ENCODE measurements at regions not wholly inside any gene's neighbourhood (a gene's known extent, or its start where the extent isn't known, plus 50 kb on each side); places are given as distances from the start of the nearest gene placed in this dataset.

GRCh38 chr9:17068671-17069070, 66.2 kb upstream of the CNTLN start:
- intact Hi-C loops (cut with micrococcal nuclease; ENCODE audit: unreplicated experiment) (no loop called here), in situ Hi-C loops (cut with HindIII; ENCODE audit: low pct_unique_long_range_greater_than_20kb, low sequenced_read_pairs) (no loop called here)
- BruUV-seq (replicated peaks) = no TSS peak
- Histone ChIP-seq H3K27ac (ENCODE audit: low read length) (no peak overlapping the region), H3K9me3 (ENCODE audit: control insufficient read depth, insufficient read depth, low read depth, low read length) (no peaks in the 10 kb centered on the region), H3K36me3 (ENCODE audit: control insufficient read depth, insufficient read depth, low read length) (no peaks in the 10 kb centered on the region), H3K4me3 (ENCODE audit: low read depth in 2 of 2, low read length in 2 of 2) (no peak overlapping the region), H3K27me3 (ENCODE audit: control insufficient read depth, insufficient read depth, low read length) (no peaks in the 10 kb centered on the region), H3K4me1 (ENCODE audit: control insufficient read depth, insufficient read depth, low read length) (no peaks in the 10 kb centered on the region)
- ATAC-seq (no peak), DNase-seq (ENCODE audit: low read depth, low spot score) (no peak)
- no peak for TF ChIP-seq TCF7L2 (IDR thresholded peaks at IDR 0.05; ENCODE audit: low read depth, low read length)
- no peak for TF ChIP-seq POLR2AphosphoS5 (IDR thresholded peaks at IDR 0.05; ENCODE audit: low read depth, low read length)
- TF ChIP-seq, protein P1, sequence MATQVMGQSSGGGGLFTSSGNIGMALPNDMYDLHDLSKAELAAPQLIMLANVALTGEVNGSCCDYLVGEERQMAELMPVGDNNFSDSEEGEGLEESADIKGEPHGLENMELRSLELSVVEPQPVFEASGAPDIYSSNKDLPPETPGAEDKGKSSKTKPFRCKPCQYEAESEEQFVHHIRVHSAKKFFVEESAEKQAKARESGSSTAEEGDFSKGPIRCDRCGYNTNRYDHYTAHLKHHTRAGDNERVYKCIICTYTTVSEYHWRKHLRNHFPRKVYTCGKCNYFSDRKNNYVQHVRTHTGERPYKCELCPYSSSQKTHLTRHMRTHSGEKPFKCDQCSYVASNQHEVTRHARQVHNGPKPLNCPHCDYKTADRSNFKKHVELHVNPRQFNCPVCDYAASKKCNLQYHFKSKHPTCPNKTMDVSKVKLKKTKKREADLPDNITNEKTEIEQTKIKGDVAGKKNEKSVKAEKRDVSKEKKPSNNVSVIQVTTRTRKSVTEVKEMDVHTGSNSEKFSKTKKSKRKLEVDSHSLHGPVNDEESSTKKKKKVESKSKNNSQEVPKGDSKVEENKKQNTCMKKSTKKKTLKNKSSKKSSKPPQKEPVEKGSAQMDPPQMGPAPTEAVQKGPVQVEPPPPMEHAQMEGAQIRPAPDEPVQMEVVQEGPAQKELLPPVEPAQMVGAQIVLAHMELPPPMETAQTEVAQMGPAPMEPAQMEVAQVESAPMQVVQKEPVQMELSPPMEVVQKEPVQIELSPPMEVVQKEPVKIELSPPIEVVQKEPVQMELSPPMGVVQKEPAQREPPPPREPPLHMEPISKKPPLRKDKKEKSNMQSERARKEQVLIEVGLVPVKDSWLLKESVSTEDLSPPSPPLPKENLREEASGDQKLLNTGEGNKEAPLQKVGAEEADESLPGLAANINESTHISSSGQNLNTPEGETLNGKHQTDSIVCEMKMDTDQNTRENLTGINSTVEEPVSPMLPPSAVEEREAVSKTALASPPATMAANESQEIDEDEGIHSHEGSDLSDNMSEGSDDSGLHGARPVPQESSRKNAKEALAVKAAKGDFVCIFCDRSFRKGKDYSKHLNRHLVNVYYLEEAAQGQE (IDR thresholded peaks at IDR 0.05; ENCODE audit: insufficient read depth in 1 of 2, low read depth in 2 of 2, low read length in 1 of 2) = no peak
- CTCF ChIA-PET = no interaction called here
- POLR2A ChIA-PET = no interaction called here

DNA sequence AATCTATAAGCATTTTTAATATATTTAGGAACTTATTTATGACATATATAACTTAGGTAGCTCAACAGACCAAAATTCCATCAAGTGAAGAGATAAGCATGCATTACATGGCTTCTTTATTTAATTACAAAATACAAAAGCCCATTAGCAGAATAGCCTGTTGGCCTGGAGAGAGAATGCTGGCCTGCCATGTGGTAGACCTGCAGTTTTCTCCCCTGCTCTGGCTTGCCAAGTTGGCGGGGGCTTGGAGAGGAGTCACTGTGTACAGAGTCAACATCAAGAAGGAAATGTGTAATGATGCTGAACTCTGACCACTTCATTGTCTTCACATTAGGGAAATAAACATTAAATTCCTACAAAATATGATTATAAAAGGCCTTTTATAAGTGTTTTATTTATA, 69.8 kb upstream of the CNTLN start:
- no peaks in the 10 kb centered on the region for H3K27me3 ChIP-seq (ENCODE audit: control insufficient read depth, insufficient read depth, low read length)
- ChIA-PET CTCF (no interaction called here), POLR2A (no interaction called here)
- ATAC-seq (no peak), DNase-seq (ENCODE audit: low read depth, low spot score) (no peak)
- H3K4me3 ChIP-seq (ENCODE audit: low read depth in 2 of 2, low read length in 2 of 2) = no peak overlapping the region
- no TSS peak for BruUV-seq (replicated peaks)
- TF ChIP-seq SIN3A (IDR thresholded peaks at IDR 0.05; ENCODE audit: borderline replicate concordance, insufficient read depth, low read depth, low read length) (no peak), TCF7L2 (IDR thresholded peaks at IDR 0.05; ENCODE audit: low read depth, low read length) (no peak), POLR2AphosphoS5 (IDR thresholded peaks at IDR 0.05; ENCODE audit: low read depth, low read length) (no peak)
- TF ChIP-seq, protein P1 (IDR thresholded peaks at IDR 0.05; ENCODE audit: insufficient read depth in 1 of 2, low read depth in 2 of 2, low read length in 1 of 2) = no peak
- TF ChIP-seq, protein P2, sequence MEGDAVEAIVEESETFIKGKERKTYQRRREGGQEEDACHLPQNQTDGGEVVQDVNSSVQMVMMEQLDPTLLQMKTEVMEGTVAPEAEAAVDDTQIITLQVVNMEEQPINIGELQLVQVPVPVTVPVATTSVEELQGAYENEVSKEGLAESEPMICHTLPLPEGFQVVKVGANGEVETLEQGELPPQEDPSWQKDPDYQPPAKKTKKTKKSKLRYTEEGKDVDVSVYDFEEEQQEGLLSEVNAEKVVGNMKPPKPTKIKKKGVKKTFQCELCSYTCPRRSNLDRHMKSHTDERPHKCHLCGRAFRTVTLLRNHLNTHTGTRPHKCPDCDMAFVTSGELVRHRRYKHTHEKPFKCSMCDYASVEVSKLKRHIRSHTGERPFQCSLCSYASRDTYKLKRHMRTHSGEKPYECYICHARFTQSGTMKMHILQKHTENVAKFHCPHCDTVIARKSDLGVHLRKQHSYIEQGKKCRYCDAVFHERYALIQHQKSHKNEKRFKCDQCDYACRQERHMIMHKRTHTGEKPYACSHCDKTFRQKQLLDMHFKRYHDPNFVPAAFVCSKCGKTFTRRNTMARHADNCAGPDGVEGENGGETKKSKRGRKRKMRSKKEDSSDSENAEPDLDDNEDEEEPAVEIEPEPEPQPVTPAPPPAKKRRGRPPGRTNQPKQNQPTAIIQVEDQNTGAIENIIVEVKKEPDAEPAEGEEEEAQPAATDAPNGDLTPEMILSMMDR (IDR thresholded peaks at IDR 0.05) = no peak
- no peak overlapping the region for H3K27ac ChIP-seq (ENCODE audit: low read length)
- H3K36me3 ChIP-seq (ENCODE audit: control insufficient read depth, insufficient read depth, low read length) = no peaks in the 10 kb centered on the region
- in situ Hi-C loops (cut with HindIII; ENCODE audit: low pct_unique_long_range_greater_than_20kb, low sequenced_read_pairs) = no loop called here
- no peaks in the 10 kb centered on the region for H3K9me3 ChIP-seq (ENCODE audit: control insufficient read depth, insufficient read depth, low read depth, low read length)
- H3K4me1 ChIP-seq (ENCODE audit: control insufficient read depth, insufficient read depth, low read length) = no peaks in the 10 kb centered on the region
- intact Hi-C loops (cut with micrococcal nuclease; ENCODE audit: unreplicated experiment) = no loop called here
